HG02678 (cell line): ENCODE measurements at regions not wholly inside any gene's neighbourhood (a gene's known extent, or its start where the extent isn't known, plus 50 kb on each side); places are given as distances from the start of the nearest gene placed in this dataset.
"Not testable (repeated sequence)": the region's sequence is repeated elsewhere in the genome, so short reads cannot be mapped to it uniquely, and the experiment has no call there.

Experiments
- ATAC-seq: cut with Tn5 transposase; IDR thresholded peaks from one replicate; pipeline ENCODE4 v1.9.1; 2021; ENCODE audit warnings: mild to moderate bottlenecking, moderate library complexity; ENCODE audit not compliant: unreplicated experiment

GRCh38 chr4:25981749-25982148, 67.7 kb downstream of the SMIM20 start:
- no peak for ATAC-seq

- no peak for ATAC-seq
Measured at GRCh38 chr4:25982962-25983361, 68.9 kb downstream of the SMIM20 start.

- ATAC-seq, result no peak
Measured at GRCh38 chr4:25984266-25984665, 70.2 kb downstream of the SMIM20 start.

- no peak for ATAC-seq
Measured at GRCh38 chr4:25984796-25985195, 70.8 kb downstream of the SMIM20 start.

- ATAC-seq, result no peak
Measured at GRCh38 chr4:25986807-25987206, 72.8 kb downstream of the SMIM20 start.

GRCh38 chr4:25991340-25991739, 77.3 kb downstream of the SMIM20 start:
- no peak for ATAC-seq

- ATAC-seq, result peak; percentile 57
Measured at GRCh38 chr4:25993395-25994185, 79.6 kb downstream of the SMIM20 start.

GRCh38 chr4:25994577-25994976, 80.6 kb downstream of the SMIM20 start:
- not testable (repeated sequence) for ATAC-seq

- ATAC-seq, result no peak
Measured at GRCh38 chr4:26000274-26000950, 86.4 kb downstream of the SMIM20 start.

GRCh38 chr4:26001413-26001812, 87.4 kb downstream of the SMIM20 start:
- no peak for ATAC-seq

GRCh38 chr4:26001816-26002215, 87.8 kb downstream of the SMIM20 start:
- no peak for ATAC-seq

- no peak for ATAC-seq
Measured at GRCh38 chr4:26003056-26003455, 89.0 kb downstream of the SMIM20 start.

GRCh38 chr4:26004290-26004689, 90.3 kb downstream of the SMIM20 start:
- ATAC-seq, result no peak

- ATAC-seq, result no peak
Measured at GRCh38 chr4:26005764-26006163, 91.7 kb downstream of the SMIM20 start.

- ATAC-seq, result no peak
Measured at GRCh38 chr4:26008737-26009136, 94.7 kb downstream of the SMIM20 start.

- ATAC-seq, result no peak
Measured at GRCh38 chr4:26009502-26009901, 95.5 kb downstream of the SMIM20 start.

GRCh38 chr4:26010304-26010703, 96.3 kb downstream of the SMIM20 start:
- ATAC-seq, result no peak

GRCh38 chr4:26013629-26014028, 99.6 kb downstream of the SMIM20 start:
- no peak for ATAC-seq

GRCh38 chr4:26015133-26015651, 101.2 kb downstream of the SMIM20 start:
- ATAC-seq, result no peak

- ATAC-seq, result no peak
Measured at GRCh38 chr4:26015906-26016305, 101.9 kb downstream of the SMIM20 start.

GRCh38 chr4:26017531-26017930, 103.5 kb downstream of the SMIM20 start:
- ATAC-seq, result no peak
